PC-3 (cell line): ENCODE measurements at regions not wholly inside any gene's neighbourhood (a gene's known extent, or its start where the extent isn't known, plus 50 kb on each side); places are given as distances from the start of the nearest gene placed in this dataset.

Experiments used
- ATAC-seq: fragments of 200-7000 bp; cut with Tn5 transposase; 2 replicates; pipeline ENCODE4 v1.9.1; 2020; ENCODE audit warnings: mild to moderate bottlenecking, moderate library complexity
- BruUV-seq: library from RNA; stranded (reverse); fragments of 400-500 nt; replicated peaks from 2 replicates; lab custom pipeline; 2021; lab: Mats Ljungman, UMichigan
- CTCF ChIA-PET: fragments of 300-600 bp; sonication (Branson Sonifier 250); formaldehyde crosslinking; loops from one replicate; lab custom pipeline; 2022; ENCODE audit warnings: antibody characterized with exemption; lab: Charles Lee
- POLR2A ChIA-PET: fragments of 300-600 bp; sonication (Branson Sonifier 250); formaldehyde crosslinking; loops from one replicate; lab custom pipeline; 2022; ENCODE audit warnings: antibody characterized with exemption; ENCODE audit not compliant: unreplicated experiment; lab: Charles Lee
- DNase-seq: peaks from one replicate; pipeline ENCODE4 v3.0.0-alpha.2; 2015
- H2AFZ ChIP-seq: fragments of 300-600 bp; sonication (generic); 2 replicates; pipeline ENCODE4 v1.6.0; 2016; ENCODE audit warnings: antibody characterized with exemption, low read length
- H3F3A ChIP-seq: fragments of 300-600 bp; sonication (generic); one replicate; pipeline ENCODE4 v1.6.0; 2017; ENCODE audit warnings: antibody characterized with exemption, low read length, control low read depth, mild to moderate bottlenecking; ENCODE audit not compliant: unreplicated experiment
- H3K27ac ChIP-seq: fragments of 300-600 bp; sonication (generic); 2 replicates; pipeline ENCODE4 v1.5.1; 2016; ENCODE audit warnings: mild to moderate bottlenecking, low read length
- H3K27me3 ChIP-seq: fragments of 300-600 bp; sonication (generic); 2 replicates; pipeline ENCODE4 v1.6.1; 2016; ENCODE audit warnings: low read length, mixed read lengths
- H3K36me3 ChIP-seq: fragments of 300-600 bp; sonication (generic); 2 replicates; pipeline ENCODE4 v1.6.1; 2016; ENCODE audit warnings: low read depth, mixed run types, low read length, mixed read lengths
- H3K4me1 ChIP-seq: fragments of 300-600 bp; sonication (generic); 2 replicates; pipeline ENCODE4 v1.5.1; 2016; ENCODE audit warnings: low read length; ENCODE audit not compliant: insufficient read depth
- H3K4me2 ChIP-seq: fragments of 300-600 bp; sonication (generic); 2 replicates; pipeline ENCODE4 v1.6.0; 2016; ENCODE audit warnings: low read length
- H3K4me3 ChIP-seq: fragments of 300-600 bp; sonication (generic); 2 replicates; pipeline ENCODE4 v1.5.1; 2016; ENCODE audit warnings: mild to moderate bottlenecking, low read length, mixed read lengths
- H3K79me2 ChIP-seq: fragments of 300-600 bp; sonication (generic); 2 replicates; pipeline ENCODE4 v1.6.1; 2017; ENCODE audit warnings: low read length, mixed read lengths
- H3K9ac ChIP-seq: fragments of 300-600 bp; sonication (generic); 2 replicates; pipeline ENCODE4 v1.6.0; 2016; ENCODE audit warnings: mild to moderate bottlenecking, low read length
- H3K9me2 ChIP-seq: fragments of 300-600 bp; sonication (generic); replicated peaks from 2 replicates; pipeline ENCODE4 v1.6.1; 2016; ENCODE audit warnings: mixed run types, low read length, mixed read lengths
- H3K9me3 ChIP-seq: fragments of 300-600 bp; sonication (generic); 2 replicates; pipeline ENCODE4 v1.6.1; 2016; ENCODE audit warnings: low read length, mixed read lengths
- H4K20me1 ChIP-seq: fragments of 300-600 bp; sonication (generic); 2 replicates; pipeline ENCODE4 v1.6.1; 2016; ENCODE audit warnings: low read length, mixed read lengths
- CTCF ChIP-seq: fragments of 300-600 bp; sonication (generic); conservative IDR thresholded peaks from 2 replicates; pipeline ENCODE4 v1.5.1; 2017; ENCODE audit warnings: antibody characterized with exemption, low read depth, mild to moderate bottlenecking, low read length
- EZH2 ChIP-seq: fragments of 300-600 bp; sonication (generic); IDR thresholded peaks from one replicate; pipeline ENCODE4 v1.6.1; 2017; ENCODE audit warnings: antibody characterized with exemption, mild to moderate bottlenecking, low read length; ENCODE audit not compliant: unreplicated experiment
- EZH2phosphoT487 ChIP-seq: fragments of 300-600 bp; sonication (generic); IDR thresholded peaks from 2 replicates; pipeline ENCODE4 v1.6.1; 2018; ENCODE audit warnings: mild to moderate bottlenecking, antibody characterized with exemption, low read length, borderline replicate concordance
- intact Hi-C: fragments of 100-400 bp; cut with micrococcal nuclease; formaldehyde crosslinking; loops from 2 replicates; pipeline ENCODE4 v1.9.0; 2023

- Histone ChIP-seq H3K9me3 (no peaks in the 10 kb centered on the region), H3K9ac (no peak overlapping the region), H3F3A (no peaks in the 10 kb centered on the region), H3K4me2 (no peak overlapping the region), H3K79me2 (no peaks in the 10 kb centered on the region), H3K27ac (no peak overlapping the region), H2AFZ (no peak overlapping the region), H4K20me1 (no peaks in the 10 kb centered on the region), H3K4me1 (no peaks in the 10 kb centered on the region), H3K27me3 (no peaks in the 10 kb centered on the region), H3K9me2 (no peaks in the 10 kb centered on the region), H3K36me3 (no peaks in the 10 kb centered on the region), H3K4me3 (no peak overlapping the region)
- TF ChIP-seq CTCF (no peak), EZH2phosphoT487 (no peak), EZH2 (no peak)
- POLR2A ChIA-PET, result no interaction called here
- no peak for ATAC-seq
- no TSS peak for BruUV-seq
- CTCF ChIA-PET, result no interaction called here
- peak; percentile 1 for DNase-seq
- intact Hi-C loops, result no loop called here
Observed at GRCh38 chrX:75968293-75968692, 183.2 kb upstream of the MAGEE2 start.

- no peaks in the 10 kb centered on the region for H3K36me3 ChIP-seq
- no peaks in the 10 kb centered on the region for H3K79me2 ChIP-seq
- no TSS peak for BruUV-seq
- H3K9me2 ChIP-seq, result no peaks in the 10 kb centered on the region
- no peaks in the 10 kb centered on the region for H4K20me1 ChIP-seq
- H3K9me3 ChIP-seq, result no peaks in the 10 kb centered on the region
- H3F3A ChIP-seq, result no peaks in the 10 kb centered on the region
- POLR2A ChIA-PET, result no interaction called here
- H3K4me3 ChIP-seq, result no peak overlapping the region
- H3K27me3 ChIP-seq, result no peaks in the 10 kb centered on the region
- intact Hi-C loops, result no loop called here
- no peak overlapping the region for H3K4me2 ChIP-seq
- TF ChIP-seq CTCF (no peak), EZH2phosphoT487 (no peak), EZH2 (no peak)
- no peak overlapping the region for H2AFZ ChIP-seq
- CTCF ChIA-PET, result no interaction called here
- ATAC-seq, result no peak
- DNase-seq, result no peak
- no peak overlapping the region for H3K27ac ChIP-seq
- no peak overlapping the region for H3K9ac ChIP-seq
- no peaks in the 10 kb centered on the region for H3K4me1 ChIP-seq
Observed at GRCh38 chrX:75986976-75987375, 185.9 kb upstream of the PBDC1 start.

GRCh38 chrX:75989806-75990590 is 182.9 kb upstream of the PBDC1 start:
- no peaks in the 10 kb centered on the region for H3K9me3 ChIP-seq

More at GRCh38 chrX:75989806-75990590, 182.9 kb upstream of the PBDC1 start:
- H3K36me3 ChIP-seq, result no peaks in the 10 kb centered on the region
- no peak overlapping the region for H3K4me2 ChIP-seq
- H4K20me1 ChIP-seq, result no peaks in the 10 kb centered on the region
- H2AFZ ChIP-seq, result no peak overlapping the region
- ATAC-seq (no peak), DNase-seq (no peak)
- ChIA-PET CTCF (no interaction called here), POLR2A (no interaction called here)
- no peak overlapping the region for H3K27ac ChIP-seq
- H3K9me2 ChIP-seq, result no peaks in the 10 kb centered on the region
- H3K27me3 ChIP-seq, result no peaks in the 10 kb centered on the region
- TF ChIP-seq CTCF, result no peak
- TF ChIP-seq EZH2, result no peak
- TF ChIP-seq EZH2phosphoT487, result no peak
- no TSS peak for BruUV-seq
- H3K4me3 ChIP-seq, result no peak overlapping the region
- H3K9ac ChIP-seq, result no peak overlapping the region
- intact Hi-C loops, result no loop called here
- no peaks in the 10 kb centered on the region for H3K79me2 ChIP-seq
- no peaks in the 10 kb centered on the region for H3K4me1 ChIP-seq
- no peaks in the 10 kb centered on the region for H3F3A ChIP-seq
